ENCODE measurements at regions not wholly inside any gene's neighbourhood (a gene's known extent, or its start where the extent isn't known, plus 50 kb on each side); places are given as distances from the start of the nearest gene placed in this dataset.

- no peak for TF ChIP-seq ZC3H13 (CRISPR knock-in tag; IDR thresholded peaks at IDR 0.05)
- TF ChIP-seq CREB1 (IDR thresholded peaks at IDR 0.05), result no peak
- TF ChIP-seq CREB1 (CRISPR knock-in tag; IDR thresholded peaks at IDR 0.05), result no peak
- no peak for TF ChIP-seq CTCF (CRISPR knock-in tag; IDR thresholded peaks at IDR 0.05)
- TF ChIP-seq IKZF1 (IDR thresholded peaks at IDR 0.05), result no peak
- TF ChIP-seq MXD4 (CRISPR knock-in tag; IDR thresholded peaks at IDR 0.05), result no peak
- no peak for TF ChIP-seq THYN1 (CRISPR knock-in tag; IDR thresholded peaks at IDR 0.05; ENCODE audit: borderline replicate concordance, low read depth)
- no peak for TF ChIP-seq SP1 (IDR thresholded peaks at IDR 0.05)
- TF ChIP-seq SP1 (CRISPR knock-in tag; IDR thresholded peaks at IDR 0.05), result no peak
- no peak for TF ChIP-seq DZIP1 (CRISPR knock-in tag; IDR thresholded peaks at IDR 0.05)
- no peak for TF ChIP-seq MTA3 (CRISPR knock-in tag; IDR thresholded peaks at IDR 0.05)
- TF ChIP-seq ZNF136 (CRISPR knock-in tag; IDR thresholded peaks at IDR 0.05; ENCODE audit: low read depth), result no peak
- no peak for TF ChIP-seq EZH2 (conservative IDR thresholded peaks at IDR 0.05; ENCODE audit: low read depth, low read length)
- no peak for TF ChIP-seq MXI1 (IDR thresholded peaks at IDR 0.05; ENCODE audit: borderline replicate concordance, low read depth, low read length)
- TF ChIP-seq IRF1 (CRISPR knock-in tag; IDR thresholded peaks at IDR 0.05; ENCODE audit: low read depth), result no peak
- TF ChIP-seq ZNF839 (CRISPR knock-in tag; IDR thresholded peaks at IDR 0.05; ENCODE audit: borderline replicate concordance), result no peak
These were observed 60.0 kb downstream of the FAM181B start for GRCh38 chr11:82673631-82674030.
